ENCODE measurements at regions not wholly inside any gene's neighbourhood (a gene's known extent, or its start where the extent isn't known, plus 50 kb on each side); places are given as distances from the start of the nearest gene placed in this dataset.

DNA sequence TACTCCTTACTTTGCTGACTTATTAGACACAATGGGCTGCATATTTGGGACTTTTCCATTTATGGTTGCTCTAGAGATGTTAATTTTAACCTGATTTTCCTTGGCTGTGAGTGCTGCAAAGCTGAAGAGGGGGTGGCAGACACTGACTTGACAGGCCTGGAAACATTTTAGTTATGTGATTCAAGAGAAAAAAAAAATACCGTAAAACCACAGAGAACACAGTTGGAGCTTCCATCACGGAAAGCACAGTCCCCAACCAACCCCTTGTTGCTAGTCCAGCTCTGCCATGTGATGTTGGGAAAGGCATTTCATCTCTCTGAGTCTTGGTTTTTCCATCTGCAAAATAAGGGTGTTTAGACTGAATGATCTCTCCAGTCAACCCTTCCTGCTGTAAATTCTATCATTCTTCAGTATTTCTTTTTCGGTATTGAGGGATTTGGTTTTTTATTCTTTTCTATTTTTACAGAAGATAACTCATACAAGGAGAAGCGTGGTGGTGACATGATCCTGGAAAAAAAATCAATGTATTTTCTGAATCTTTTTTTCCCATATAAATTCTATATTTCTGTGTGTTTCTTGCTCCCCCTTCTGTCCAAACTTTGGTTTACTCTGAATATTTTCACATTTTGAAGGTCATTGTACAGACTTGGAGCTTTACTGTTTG, 246.1 kb downstream of the REEP3 start:
- Mint-ChIP-seq H3K9me3 (no peaks in the 10 kb centered on the region), H3K4me1 (ENCODE audit: low read depth) (no peaks in the 10 kb centered on the region), H3K36me3 (ENCODE audit: insufficient read depth) (no peaks in the 10 kb centered on the region), H3K4me3 (no peak overlapping the region), H3K27me3 (ENCODE audit: low read depth) (no peaks in the 10 kb centered on the region)
- DNase-seq (no peak), ATAC-seq (no peak)

GRCh38 chr10:63769367-63769766, 248.2 kb downstream of the REEP3 start:
- no peak for DNase-seq
- H3K27me3 Mint-ChIP-seq (ENCODE audit: low read depth) = no peaks in the 10 kb centered on the region
- no peak for ATAC-seq
- no peaks in the 10 kb centered on the region for H3K4me1 Mint-ChIP-seq (ENCODE audit: low read depth)
- H3K36me3 Mint-ChIP-seq (ENCODE audit: insufficient read depth) = no peaks in the 10 kb centered on the region
- H3K9me3 Mint-ChIP-seq = no peaks in the 10 kb centered on the region
- H3K4me3 Mint-ChIP-seq = no peak overlapping the region

- no peak for DNase-seq
- Mint-ChIP-seq H3K27me3 (ENCODE audit: low read depth) (no peaks in the 10 kb centered on the region), H3K36me3 (ENCODE audit: insufficient read depth) (no peaks in the 10 kb centered on the region), H3K4me3 (no peak overlapping the region), H3K9me3 (no peaks in the 10 kb centered on the region), H3K4me1 (ENCODE audit: low read depth) (no peaks in the 10 kb centered on the region)
- ATAC-seq = no peak
These were observed 249.3 kb downstream of the REEP3 start for GRCh38 chr10:63770523-63770922.

DNA sequence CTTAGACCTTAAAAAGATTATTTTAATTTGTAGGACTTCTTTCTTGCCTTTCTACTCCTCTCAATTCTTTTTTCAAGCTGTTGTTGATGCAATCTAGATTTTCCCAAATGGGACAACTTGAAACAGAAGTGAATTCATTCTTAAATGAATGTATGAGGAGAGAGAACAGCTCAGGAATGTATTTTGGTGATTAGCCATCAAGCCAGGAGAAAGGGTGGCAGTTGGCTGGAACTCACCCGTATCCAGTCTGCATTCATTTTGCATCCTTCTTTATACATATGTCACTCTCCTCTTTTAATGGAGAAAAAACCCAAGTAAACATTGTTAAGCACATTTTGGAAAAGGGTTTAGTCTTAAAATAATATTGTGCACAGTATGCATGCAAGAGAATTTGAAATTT, 251.3 kb downstream of the REEP3 start:
- ATAC-seq = no peak
- no peak for DNase-seq
- H3K27me3 Mint-ChIP-seq (ENCODE audit: low read depth) = peaks cover 5% of the 10 kb centered on the region

DNA sequence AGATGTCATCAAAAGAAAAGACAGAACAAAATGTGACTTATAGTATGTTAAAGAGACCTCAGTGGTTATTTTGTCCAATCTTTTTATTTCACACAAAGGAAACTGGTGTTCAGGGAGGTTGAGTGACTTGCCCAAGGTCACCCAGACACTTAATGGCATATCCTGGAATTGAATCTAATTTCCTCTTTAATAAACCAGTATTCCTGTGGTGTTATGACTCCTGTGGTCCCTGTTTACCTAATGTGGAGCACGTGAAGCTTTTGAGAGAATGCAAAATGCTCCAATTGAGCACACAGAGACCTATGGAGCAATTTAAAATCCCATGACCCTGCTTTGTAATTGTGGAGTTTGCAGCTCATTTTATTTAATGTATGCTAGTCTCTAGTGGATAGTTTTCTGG, 251.9 kb downstream of the REEP3 start:
- H3K4me1 Mint-ChIP-seq (ENCODE audit: low read depth) = no peaks in the 10 kb centered on the region
- ATAC-seq = no peak
- DNase-seq = no peak
- H3K36me3 Mint-ChIP-seq (ENCODE audit: insufficient read depth) = no peaks in the 10 kb centered on the region
- H3K4me3 Mint-ChIP-seq = no peak overlapping the region
- peaks cover 5% of the 10 kb centered on the region for H3K27me3 Mint-ChIP-seq (ENCODE audit: low read depth)
- no peaks in the 10 kb centered on the region for H3K9me3 Mint-ChIP-seq

More for the DNA sequence above, 251.3 kb downstream of the REEP3 start:
- Mint-ChIP-seq H3K4me3 (no peak overlapping the region), H3K4me1 (ENCODE audit: low read depth) (no peaks in the 10 kb centered on the region), H3K36me3 (ENCODE audit: insufficient read depth) (no peaks in the 10 kb centered on the region), H3K9me3 (no peaks in the 10 kb centered on the region)

DNA sequence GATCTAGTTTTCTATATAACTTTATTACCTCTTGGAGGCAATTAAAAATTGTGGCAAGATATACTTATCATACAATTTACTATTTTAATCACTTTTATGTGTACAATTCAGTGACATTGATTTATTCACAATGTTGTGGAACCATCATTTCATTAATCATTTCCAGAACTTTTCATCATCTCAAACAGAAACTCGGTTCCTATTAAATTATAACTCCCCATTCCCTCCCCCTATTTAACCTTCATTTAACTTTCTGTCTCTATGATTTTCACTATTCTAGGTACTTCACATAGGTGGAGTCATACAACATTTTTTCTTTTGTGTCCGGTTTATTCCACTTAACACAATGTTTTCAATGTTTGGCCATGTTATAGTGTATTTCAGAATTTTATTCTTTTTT, 252.8 kb downstream of the REEP3 start:
- ATAC-seq (no peak), DNase-seq (no peak)
- Mint-ChIP-seq H3K9me3 (no peaks in the 10 kb centered on the region), H3K36me3 (ENCODE audit: insufficient read depth) (no peaks in the 10 kb centered on the region), H3K4me3 (no peak overlapping the region), H3K4me1 (ENCODE audit: low read depth) (no peaks in the 10 kb centered on the region), H3K27me3 (ENCODE audit: low read depth) (peaks cover 5% of the 10 kb centered on the region)

GRCh38 chr10:63780101-63780500, 258.9 kb downstream of the REEP3 start:
- ATAC-seq (no peak), DNase-seq (no peak)
- H3K4me1 Mint-ChIP-seq (ENCODE audit: low read depth) = no peaks in the 10 kb centered on the region
- no peaks in the 10 kb centered on the region for H3K9me3 Mint-ChIP-seq
- no peak overlapping the region for H3K4me3 Mint-ChIP-seq
- no peaks in the 10 kb centered on the region for H3K36me3 Mint-ChIP-seq (ENCODE audit: insufficient read depth)
- H3K27me3 Mint-ChIP-seq (ENCODE audit: low read depth) = peaks cover 21% of the 10 kb centered on the region

GRCh38 chr10:63781226-63781625, 260.0 kb downstream of the REEP3 start:
- no peaks in the 10 kb centered on the region for H3K9me3 Mint-ChIP-seq
- no peaks in the 10 kb centered on the region for H3K4me1 Mint-ChIP-seq (ENCODE audit: low read depth)
- no peak for ATAC-seq
- no peaks in the 10 kb centered on the region for H3K36me3 Mint-ChIP-seq (ENCODE audit: insufficient read depth)
- H3K4me3 Mint-ChIP-seq = no peak overlapping the region
- peaks cover 29% of the 10 kb centered on the region for H3K27me3 Mint-ChIP-seq (ENCODE audit: low read depth)
- no peak for DNase-seq

GRCh38 chr10:63783882-63784281, 262.7 kb downstream of the REEP3 start:
- Mint-ChIP-seq H3K4me1 (ENCODE audit: low read depth) (no peaks in the 10 kb centered on the region), H3K27me3 (ENCODE audit: low read depth) (peaks cover 37% of the 10 kb centered on the region), H3K9me3 (peaks cover 4% of the 10 kb centered on the region), H3K4me3 (no peak overlapping the region), H3K36me3 (ENCODE audit: insufficient read depth) (no peaks in the 10 kb centered on the region)
- ATAC-seq (no peak), DNase-seq (no peak)

- H3K27me3 Mint-ChIP-seq (ENCODE audit: low read depth) = peaks cover 30% of the 10 kb centered on the region
- no peak for DNase-seq
- H3K4me3 Mint-ChIP-seq = no peak overlapping the region
- no peaks in the 10 kb centered on the region for H3K4me1 Mint-ChIP-seq (ENCODE audit: low read depth)
- no peaks in the 10 kb centered on the region for H3K36me3 Mint-ChIP-seq (ENCODE audit: insufficient read depth)
- no peak for ATAC-seq
- peaks cover 10% of the 10 kb centered on the region for H3K9me3 Mint-ChIP-seq
These were observed 267.1 kb downstream of the REEP3 start for GRCh38 chr10:63788152-63788821.

DNA sequence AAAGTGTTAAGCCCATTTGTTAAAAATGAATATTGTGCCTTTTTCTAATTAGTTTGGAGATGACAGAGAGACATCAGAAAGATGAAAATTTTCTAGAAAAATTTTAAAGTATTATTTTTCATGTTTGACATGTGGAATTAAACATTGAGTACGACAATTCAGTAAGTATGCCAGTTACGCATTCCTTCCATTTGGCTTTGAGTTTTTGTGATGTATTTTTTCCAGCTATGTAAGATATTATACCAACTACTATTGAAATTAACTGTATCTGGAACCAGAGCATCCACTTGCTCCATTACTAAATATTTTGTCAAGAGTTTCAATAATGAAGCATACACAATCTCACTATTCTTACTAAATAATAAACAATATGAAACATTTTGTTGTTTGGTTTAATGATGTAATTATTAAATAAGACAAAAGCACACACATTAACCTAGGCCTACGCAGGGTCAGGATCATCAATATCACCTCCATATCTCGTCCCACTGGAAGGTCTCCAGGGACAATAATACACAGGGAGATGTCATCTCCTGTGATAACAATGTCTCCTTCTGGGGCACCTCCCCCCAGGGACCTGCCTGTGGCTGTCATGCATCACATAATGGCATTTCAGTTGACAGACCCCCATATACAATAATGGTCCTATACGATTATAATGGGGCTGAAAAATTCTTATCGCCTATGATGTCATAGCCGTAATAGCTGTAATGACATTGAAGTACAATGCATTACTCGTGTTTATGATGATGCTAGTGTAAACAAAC, 274.1 kb downstream of the REEP3 start:
- DNase-seq = no peak
- Mint-ChIP-seq H3K4me3 (no peak overlapping the region), H3K9me3 (peaks cover 6% of the 10 kb centered on the region), H3K27me3 (ENCODE audit: low read depth) (peaks cover 3% of the 10 kb centered on the region), H3K36me3 (ENCODE audit: insufficient read depth) (no peaks in the 10 kb centered on the region), H3K4me1 (ENCODE audit: low read depth) (peaks cover 10% of the 10 kb centered on the region)
- ATAC-seq = no peak

DNA sequence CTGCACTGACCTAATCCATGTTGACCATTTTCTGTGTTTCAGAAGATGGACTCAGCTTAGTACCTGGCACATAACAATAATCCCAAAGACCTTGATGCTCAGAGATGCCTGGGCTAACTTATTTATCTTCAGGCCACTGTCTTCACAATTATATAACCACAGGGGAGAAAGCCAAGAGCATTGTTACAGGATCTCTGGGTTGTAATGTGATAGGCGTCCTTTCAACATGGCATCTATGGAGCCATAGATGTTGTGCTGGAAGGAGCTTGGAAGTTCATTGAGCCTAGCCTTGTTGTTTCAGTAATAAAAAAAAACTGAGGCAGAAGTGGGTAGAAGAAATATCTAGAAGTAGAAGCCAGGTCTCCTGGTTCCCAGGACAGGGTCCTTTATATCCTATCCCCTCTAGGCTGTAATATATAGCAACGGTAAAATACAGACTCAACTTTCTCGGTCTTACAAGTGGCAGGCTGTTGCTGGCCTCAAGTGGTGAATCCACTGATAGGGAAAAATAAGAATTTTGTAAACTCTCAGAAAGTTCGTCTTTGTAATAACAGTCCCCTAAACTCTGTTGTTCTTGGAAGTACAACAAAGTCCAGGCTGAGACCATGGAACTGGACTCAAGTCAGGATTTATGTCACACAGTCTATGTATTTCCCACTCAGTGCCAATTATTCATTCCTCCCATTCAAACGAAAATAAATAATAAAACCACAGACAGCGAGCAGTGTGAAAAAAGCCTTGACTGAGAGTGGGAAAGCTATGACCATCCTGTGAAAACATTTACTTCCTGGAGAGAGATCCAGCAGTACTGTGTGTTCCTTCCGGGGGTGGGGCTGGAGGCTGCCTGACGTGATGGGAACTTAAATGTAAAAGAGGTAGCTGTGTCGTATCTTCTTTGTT, 277.6 kb downstream of the REEP3 start:
- DNase-seq = no peak
- no peaks in the 10 kb centered on the region for H3K9me3 Mint-ChIP-seq
- no peaks in the 10 kb centered on the region for H3K27me3 Mint-ChIP-seq (ENCODE audit: low read depth)
- peaks cover 10% of the 10 kb centered on the region for H3K4me1 Mint-ChIP-seq (ENCODE audit: low read depth)
- H3K4me3 Mint-ChIP-seq = peak overlapping the region; percentile 15
- H3K36me3 Mint-ChIP-seq (ENCODE audit: insufficient read depth) = no peaks in the 10 kb centered on the region
- ATAC-seq = no peak

GRCh38 chr10:63799521-63800300, 278.5 kb downstream of the REEP3 start:
- ATAC-seq = no peak
- no peak for DNase-seq
- H3K36me3 Mint-ChIP-seq (ENCODE audit: insufficient read depth) = no peaks in the 10 kb centered on the region
- no peaks in the 10 kb centered on the region for H3K9me3 Mint-ChIP-seq
- peaks cover 10% of the 10 kb centered on the region for H3K4me1 Mint-ChIP-seq (ENCODE audit: low read depth)
- no peaks in the 10 kb centered on the region for H3K27me3 Mint-ChIP-seq (ENCODE audit: low read depth)
- H3K4me3 Mint-ChIP-seq = peak overlapping the region; percentile 15

Measured in activated T-cell treated with anti-CD3 and anti-CD28 coated beads, Interleukin-2, amount 50 U/mL, for 4 hours (primary cell).